Body of pancreas (tissue), 4 donors: ENCODE measurements at regions not wholly inside any gene's neighbourhood (a gene's known extent, or its start where the extent isn't known, plus 50 kb on each side); places are given as distances from the start of the nearest gene placed in this dataset.

Source experiments
- ATAC-seq: fragments of 150-250 bp; one replicate; pipeline ENCODE4 v1.9.1; 2016
- DNase-seq, 4 donors: peaks; one replicate each; pipeline ENCODE4 v3.0.0-alpha.2; 2019
- H3K27ac ChIP-seq, 4 donors: fragments of 200-600 bp; sonication (generic); 1 replicate in 3 of 4; 2 replicates in 1 of 4; pipeline versions ENCODE4 v1.5.1 to v1.6.1; 2016 to 2019; ENCODE audit warnings: mild to moderate bottlenecking in 1 of 4, mixed read lengths in 1 of 4, moderate library complexity in 1 of 4
- H3K27me3 ChIP-seq, 2 donors: fragments of 200-600 bp; sonication (generic); one replicate each; pipeline ENCODE4 v1.6.0; 2016; ENCODE audit warnings: mild to moderate bottlenecking in 1 of 2
- H3K36me3 ChIP-seq, 2 donors: fragments of 200-600 bp; sonication (generic); replicated peaks in 1 of 2; 2 replicates each; pipeline ENCODE4 v1.5.1; 2016; ENCODE audit warnings: low read depth in 2 of 2; ENCODE audit not compliant: insufficient read depth in 1 of 2
- H3K4me1 ChIP-seq: fragments of 200-600 bp; sonication (generic); one replicate; pipeline ENCODE4 v1.6.0; 2016
- H3K4me3 ChIP-seq, 2 donors: fragments of 200-600 bp; sonication (generic); 1 replicate in 1 of 2; 2 replicates in 1 of 2; pipeline ENCODE4 v1.5.1; 2016 to 2019
- H3K9me3 ChIP-seq, 3 donors: fragments of 200-600 bp; sonication (generic); 1 replicate in 2 of 3; 2 replicates in 1 of 3; pipeline ENCODE4 v1.5.1; 2016
- POLR2A ChIP-seq, 3 donors: fragments of 450-650 bp; IDR thresholded peaks; one replicate each; pipeline ENCODE4 v1.6.1; 2016; ENCODE audit warnings: antibody characterized with exemption in 3 of 3, mild to moderate bottlenecking in 2 of 3
- WGBS, 2 donors: methylation state at CpG; one replicate each; pipeline ENCODE4 v1.1.5; 2017; 5-methylcytosine and 5-hydroxymethylcytosine counted together
- intact Hi-C: fragments of 100-400 bp; cut with DNase I; formaldehyde crosslinking; loops from one replicate; pipeline ENCODE4 v1.15.1; 2023
- TF ChIP-seq, protein P1 (sequence below), 7 experiments: fragments of 450-650 bp in 4 of 7; fragments of 200-600 bp in 3 of 7; sonication (generic) in 3 of 7; IDR thresholded peaks; one replicate each; pipeline ENCODE4 v1.5.1; 2016 to 2019; ENCODE audit warnings: antibody characterized with exemption in 7 of 7

- Histone ChIP-seq H3K9me3 (no peaks in the 10 kb centered on the region), H3K36me3 (no peaks in the 10 kb centered on the region), H3K27ac (no peak overlapping the region), H3K4me1 (no peaks in the 10 kb centered on the region), H3K27me3 (no peaks in the 10 kb centered on the region), H3K4me3 (no peak overlapping the region)
- ATAC-seq: no peak
- intact Hi-C loops: no loop called here
- WGBS, 2 donors: 90 to 100% methylated on average over 2 to 11 of the region's 11 CpGs
- TF ChIP-seq, protein P1, sequence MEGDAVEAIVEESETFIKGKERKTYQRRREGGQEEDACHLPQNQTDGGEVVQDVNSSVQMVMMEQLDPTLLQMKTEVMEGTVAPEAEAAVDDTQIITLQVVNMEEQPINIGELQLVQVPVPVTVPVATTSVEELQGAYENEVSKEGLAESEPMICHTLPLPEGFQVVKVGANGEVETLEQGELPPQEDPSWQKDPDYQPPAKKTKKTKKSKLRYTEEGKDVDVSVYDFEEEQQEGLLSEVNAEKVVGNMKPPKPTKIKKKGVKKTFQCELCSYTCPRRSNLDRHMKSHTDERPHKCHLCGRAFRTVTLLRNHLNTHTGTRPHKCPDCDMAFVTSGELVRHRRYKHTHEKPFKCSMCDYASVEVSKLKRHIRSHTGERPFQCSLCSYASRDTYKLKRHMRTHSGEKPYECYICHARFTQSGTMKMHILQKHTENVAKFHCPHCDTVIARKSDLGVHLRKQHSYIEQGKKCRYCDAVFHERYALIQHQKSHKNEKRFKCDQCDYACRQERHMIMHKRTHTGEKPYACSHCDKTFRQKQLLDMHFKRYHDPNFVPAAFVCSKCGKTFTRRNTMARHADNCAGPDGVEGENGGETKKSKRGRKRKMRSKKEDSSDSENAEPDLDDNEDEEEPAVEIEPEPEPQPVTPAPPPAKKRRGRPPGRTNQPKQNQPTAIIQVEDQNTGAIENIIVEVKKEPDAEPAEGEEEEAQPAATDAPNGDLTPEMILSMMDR (IDR thresholded peaks at IDR 0.05): no peak
- no peak for TF ChIP-seq POLR2A (IDR thresholded peaks at IDR 0.05)
- no peak for DNase-seq
These were observed 372.6 kb downstream of the SHANK2 start for GRCh38 chr11:70879601-70880285.

- 88 to 93% methylated on average over 5 of the region's 5 CpGs for WGBS, 2 donors
- TF ChIP-seq, protein P1 (IDR thresholded peaks at IDR 0.05): no peak
- TF ChIP-seq POLR2A (IDR thresholded peaks at IDR 0.05): no peak
- intact Hi-C loops: no loop called here
- no peak overlapping the region for H3K4me3 ChIP-seq
- H3K27me3 ChIP-seq: no peaks in the 10 kb centered on the region
- no peaks in the 10 kb centered on the region for H3K36me3 ChIP-seq
- no peaks in the 10 kb centered on the region for H3K9me3 ChIP-seq
- DNase-seq (no peak), ATAC-seq (no peak)
- no peaks in the 10 kb centered on the region for H3K4me1 ChIP-seq
- no peak overlapping the region for H3K27ac ChIP-seq
These were observed 372.0 kb downstream of the SHANK2 start for GRCh38 chr11:70880416-70880815.

DNA sequence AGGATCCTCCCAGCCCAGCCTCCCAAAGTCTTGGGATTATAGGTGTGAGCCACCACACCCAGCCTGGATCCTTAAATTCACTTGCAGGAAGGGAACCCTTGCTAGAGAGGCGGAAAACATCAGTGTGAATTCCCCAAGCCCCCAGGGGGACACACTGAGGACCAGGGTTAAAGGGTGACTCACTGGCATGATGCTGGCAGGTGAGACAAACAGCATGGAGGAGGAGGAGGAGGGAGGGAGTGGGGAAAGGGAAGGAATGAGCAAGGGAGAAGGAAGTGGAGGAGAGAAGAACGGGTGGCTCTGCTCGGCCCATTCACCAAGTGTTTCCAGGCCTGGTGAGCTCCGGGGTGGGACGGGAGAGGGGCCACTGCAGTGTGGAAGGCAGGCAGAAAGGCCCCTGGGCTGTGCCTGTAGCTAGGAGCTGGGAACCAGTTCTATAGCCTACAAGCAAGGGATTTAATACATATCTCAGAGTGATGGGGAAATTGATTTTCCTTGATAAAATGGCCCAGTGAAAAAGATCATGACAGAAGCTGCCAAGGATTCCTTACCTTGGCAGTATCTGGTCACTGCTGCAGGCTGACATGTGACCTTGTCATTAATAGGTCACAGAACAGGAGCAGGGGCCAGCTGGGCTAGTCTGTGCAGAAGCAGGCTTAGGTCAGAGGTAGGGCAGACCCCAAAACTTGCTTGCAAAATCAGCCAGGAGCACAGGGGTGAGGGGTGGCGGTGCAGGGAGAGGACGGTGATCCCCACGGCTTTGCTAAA is 370.2 kb downstream of the SHANK2 start:
- no peak overlapping the region for H3K27ac ChIP-seq
- no peaks in the 10 kb centered on the region for H3K27me3 ChIP-seq
- 80 to 83% methylated on average over 8 of the region's 8 CpGs for WGBS, 2 donors
- ATAC-seq (no peak), DNase-seq (no peak)
- intact Hi-C loops: no loop called here
- no peaks in the 10 kb centered on the region for H3K9me3 ChIP-seq
- no peak overlapping the region for H3K4me3 ChIP-seq
- TF ChIP-seq, protein P1 (IDR thresholded peaks at IDR 0.05): no peak
- no peak for TF ChIP-seq POLR2A (IDR thresholded peaks at IDR 0.05)
- no peaks in the 10 kb centered on the region for H3K36me3 ChIP-seq
- H3K4me1 ChIP-seq: no peaks in the 10 kb centered on the region

GRCh38 chr11:70882716-70883085 is 369.7 kb downstream of the SHANK2 start:
- no peak overlapping the region for H3K27ac ChIP-seq
- DNase-seq (no peak), ATAC-seq (no peak)
- WGBS, 2 donors: 85 to 89% methylated on average over 6 to 9 of the region's 9 CpGs
- intact Hi-C loops: no loop called here
- no peaks in the 10 kb centered on the region for H3K36me3 ChIP-seq
- no peaks in the 10 kb centered on the region for H3K4me1 ChIP-seq
- no peak overlapping the region for H3K4me3 ChIP-seq
- no peaks in the 10 kb centered on the region for H3K27me3 ChIP-seq
- TF ChIP-seq POLR2A (IDR thresholded peaks at IDR 0.05): no peak
- TF ChIP-seq, protein P1 (IDR thresholded peaks at IDR 0.05): no peak
- no peaks in the 10 kb centered on the region for H3K9me3 ChIP-seq
